OCI-LY3 (cell line): ENCODE measurements at regions not wholly inside any gene's neighbourhood (a gene's known extent, or its start where the extent isn't known, plus 50 kb on each side); places are given as distances from the start of the nearest gene placed in this dataset.

Experiments
- H2AFZ ChIP-seq: fragments of 200-600, 300-600 bp; shearing (Covaris generic); 2 replicates; pipeline ENCODE4 v1.6.0; 2014; ENCODE audit warnings: antibody characterized with exemption, low read depth, low read length
- H3K27ac ChIP-seq: fragments of 200-600, 300-600 bp; sonication (generic); 2 replicates; pipeline ENCODE4 v1.5.1; 2014; ENCODE audit warnings: mild to moderate bottlenecking, low read length, moderate library complexity, mixed read lengths
- H3K27me3 ChIP-seq: fragments of 200-600, 300-600 bp; sonication (generic); 2 replicates; pipeline ENCODE4 v1.6.1; 2014; ENCODE audit warnings: low read depth, low read length, mixed read lengths
- H3K36me3 ChIP-seq: fragments of 200-600, 300-600 bp; sonication (generic); replicated peaks from 2 replicates; pipeline ENCODE3; 2014; ENCODE audit warnings: low read depth, low read length, mixed read lengths
- H3K4me1 ChIP-seq: fragments of 300-600, 200-600 bp; sonication (generic); 2 replicates; pipeline ENCODE4 v1.6.1; 2014; ENCODE audit warnings: low read length, mixed read lengths
- H3K4me2 ChIP-seq: fragments of 200-600, 300-600 bp; sonication (generic); 2 replicates; pipeline ENCODE4 v1.6.1; 2014; ENCODE audit warnings: low read length, mixed read lengths
- H3K4me3 ChIP-seq: fragments of 300-600, 200-600 bp; sonication (generic); 2 replicates; pipeline ENCODE4 v1.5.1; 2014; ENCODE audit warnings: antibody characterized with exemption, mild to moderate bottlenecking, low read length, moderate library complexity
- H3K79me2 ChIP-seq: fragments of 300-600, 200-600 bp; shearing (Covaris generic); 2 replicates; pipeline ENCODE4 v1.6.1; 2014; ENCODE audit warnings: mild to moderate bottlenecking, low read length, mixed read lengths
- H3K9ac ChIP-seq: fragments of 300-600, 200-600 bp; shearing (Covaris generic); 2 replicates; pipeline ENCODE4 v1.6.0; 2014; ENCODE audit warnings: mild to moderate bottlenecking, low read length, moderate library complexity
- H3K9me3 ChIP-seq: fragments of 200-600, 300-600 bp; shearing (Covaris generic); 2 replicates; pipeline ENCODE4 v1.6.1; 2014; ENCODE audit warnings: low read length, mixed read lengths; ENCODE audit not compliant: insufficient read depth
- H4K20me1 ChIP-seq: fragments of 200-600, 300-600 bp; sonication (generic); 2 replicates; pipeline ENCODE4 v1.6.1; 2016; ENCODE audit warnings: low read length, mixed read lengths; ENCODE audit not compliant: insufficient read depth
- EZH2phosphoT487 ChIP-seq: fragments of 200-600 bp; shearing (Covaris generic); IDR thresholded peaks from 2 replicates; pipeline ENCODE4 v1.6.1; 2018; ENCODE audit warnings: antibody characterized with exemption, mixed run types, low read depth
- TF ChIP-seq, protein P1 (sequence below): fragments of 200-600, 300-600 bp; sonication (generic); IDR thresholded peaks from 2 replicates; pipeline ENCODE4 v1.5.1; 2014; ENCODE audit warnings: antibody characterized with exemption, low read length, low read depth

- TF ChIP-seq EZH2phosphoT487, result no peak
- TF ChIP-seq, protein P1, sequence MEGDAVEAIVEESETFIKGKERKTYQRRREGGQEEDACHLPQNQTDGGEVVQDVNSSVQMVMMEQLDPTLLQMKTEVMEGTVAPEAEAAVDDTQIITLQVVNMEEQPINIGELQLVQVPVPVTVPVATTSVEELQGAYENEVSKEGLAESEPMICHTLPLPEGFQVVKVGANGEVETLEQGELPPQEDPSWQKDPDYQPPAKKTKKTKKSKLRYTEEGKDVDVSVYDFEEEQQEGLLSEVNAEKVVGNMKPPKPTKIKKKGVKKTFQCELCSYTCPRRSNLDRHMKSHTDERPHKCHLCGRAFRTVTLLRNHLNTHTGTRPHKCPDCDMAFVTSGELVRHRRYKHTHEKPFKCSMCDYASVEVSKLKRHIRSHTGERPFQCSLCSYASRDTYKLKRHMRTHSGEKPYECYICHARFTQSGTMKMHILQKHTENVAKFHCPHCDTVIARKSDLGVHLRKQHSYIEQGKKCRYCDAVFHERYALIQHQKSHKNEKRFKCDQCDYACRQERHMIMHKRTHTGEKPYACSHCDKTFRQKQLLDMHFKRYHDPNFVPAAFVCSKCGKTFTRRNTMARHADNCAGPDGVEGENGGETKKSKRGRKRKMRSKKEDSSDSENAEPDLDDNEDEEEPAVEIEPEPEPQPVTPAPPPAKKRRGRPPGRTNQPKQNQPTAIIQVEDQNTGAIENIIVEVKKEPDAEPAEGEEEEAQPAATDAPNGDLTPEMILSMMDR, result no peak
- Histone ChIP-seq H3K4me2 (no peak overlapping the region), H3K79me2 (no peaks in the 10 kb centered on the region), H3K4me3 (no peak overlapping the region), H3K4me1 (no peaks in the 10 kb centered on the region), H2AFZ (no peak overlapping the region), H4K20me1 (no peaks in the 10 kb centered on the region), H3K9me3 (no peaks in the 10 kb centered on the region), H3K9ac (no peak overlapping the region), H3K27ac (no peak overlapping the region), H3K36me3 (no peaks in the 10 kb centered on the region), H3K27me3 (no peaks in the 10 kb centered on the region)
These were observed 131.8 kb upstream of the JARID2 start for GRCh38 chr6:15114061-15114460.

DNA sequence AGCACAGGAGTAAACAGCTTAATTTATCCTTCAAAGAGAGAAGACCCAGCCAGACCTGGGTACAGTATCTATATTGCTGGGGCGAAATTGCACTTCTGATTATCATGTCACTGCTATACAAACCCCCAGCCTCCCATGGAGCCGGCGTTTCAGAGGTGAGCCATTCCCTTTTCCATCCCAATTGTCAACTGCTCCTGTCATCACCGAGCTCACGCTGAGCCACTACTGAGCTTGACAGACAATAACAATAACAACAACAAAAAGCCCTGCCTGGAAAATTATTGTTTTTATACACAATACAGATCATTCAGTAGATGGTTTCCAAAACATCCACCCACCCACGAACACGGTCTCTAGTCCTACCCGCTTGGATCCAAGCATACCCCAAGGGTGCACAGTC, 129.0 kb upstream of the JARID2 start:
- no peaks in the 10 kb centered on the region for H3K9me3 ChIP-seq
- H3K27me3 ChIP-seq, result no peaks in the 10 kb centered on the region
- H3K4me2 ChIP-seq, result no peak overlapping the region
- H3K79me2 ChIP-seq, result no peaks in the 10 kb centered on the region
- no peak overlapping the region for H3K4me3 ChIP-seq
- H3K27ac ChIP-seq, result no peak overlapping the region
- no peaks in the 10 kb centered on the region for H4K20me1 ChIP-seq
- no peak overlapping the region for H3K9ac ChIP-seq
- H2AFZ ChIP-seq, result no peak overlapping the region
- H3K4me1 ChIP-seq, result no peaks in the 10 kb centered on the region
- TF ChIP-seq, protein P1, result no peak
- no peak for TF ChIP-seq EZH2phosphoT487
- no peaks in the 10 kb centered on the region for H3K36me3 ChIP-seq

DNA sequence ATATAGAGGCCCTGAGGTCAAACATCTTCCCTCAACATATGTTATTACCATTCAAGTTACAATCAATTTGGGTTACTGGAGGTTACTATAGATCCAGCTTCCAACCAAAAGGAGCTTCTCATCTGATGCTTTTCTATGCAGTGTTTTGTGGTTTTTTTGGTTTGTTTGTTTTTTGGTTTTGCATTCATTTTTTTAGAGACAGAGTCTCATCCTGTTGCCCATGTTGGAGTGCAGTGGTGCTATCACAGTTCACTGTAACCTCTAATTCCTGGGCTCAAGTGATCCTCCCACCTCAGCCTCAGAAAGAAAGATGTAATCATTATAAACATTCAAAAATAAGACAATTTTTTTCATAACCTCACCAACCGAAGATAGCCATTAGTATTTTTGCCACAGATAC, 124.4 kb upstream of the JARID2 start:
- no peak overlapping the region for H3K9ac ChIP-seq
- no peak overlapping the region for H2AFZ ChIP-seq
- no peaks in the 10 kb centered on the region for H3K36me3 ChIP-seq
- H3K27me3 ChIP-seq, result no peaks in the 10 kb centered on the region
- H3K79me2 ChIP-seq, result no peaks in the 10 kb centered on the region
- no peaks in the 10 kb centered on the region for H3K4me1 ChIP-seq
- no peaks in the 10 kb centered on the region for H3K9me3 ChIP-seq
- H4K20me1 ChIP-seq, result no peaks in the 10 kb centered on the region
- no peak overlapping the region for H3K4me2 ChIP-seq
- H3K27ac ChIP-seq, result no peak overlapping the region
- H3K4me3 ChIP-seq, result no peak overlapping the region
- no peak for TF ChIP-seq EZH2phosphoT487
- TF ChIP-seq, protein P1, result no peak

- H3K36me3 ChIP-seq, result no peaks in the 10 kb centered on the region
These were observed 123.8 kb upstream of the JARID2 start for GRCh38 chr6:15121977-15122550.

More at GRCh38 chr6:15121977-15122550, 123.8 kb upstream of the JARID2 start:
- no peaks in the 10 kb centered on the region for H3K27me3 ChIP-seq
- no peak overlapping the region for H3K9ac ChIP-seq
- no peak for TF ChIP-seq EZH2phosphoT487
- TF ChIP-seq, protein P1, result no peak
- H3K27ac ChIP-seq, result no peak overlapping the region
- no peaks in the 10 kb centered on the region for H3K4me1 ChIP-seq
- H3K4me2 ChIP-seq, result no peak overlapping the region
- no peak overlapping the region for H3K4me3 ChIP-seq
- H3K79me2 ChIP-seq, result no peaks in the 10 kb centered on the region
- H2AFZ ChIP-seq, result no peak overlapping the region
- no peaks in the 10 kb centered on the region for H4K20me1 ChIP-seq
- no peaks in the 10 kb centered on the region for H3K9me3 ChIP-seq
